BE2C (cell line): ENCODE measurements at regions not wholly inside any gene's neighbourhood (a gene's known extent, or its start where the extent isn't known, plus 50 kb on each side); places are given as distances from the start of the nearest gene placed in this dataset.

Experiments used
- DNase-seq: peaks from one replicate; pipeline ENCODE4 v3.0.0-alpha.2; 2020
- H3K27me3 ChIP-seq: fragments of 250-450 bp; sonication (Bioruptor Pico); 2 replicates; pipeline ENCODE4 v1.5.1; 2020; ENCODE audit warnings: mild to moderate bottlenecking
- H3K36me3 ChIP-seq: fragments of 250-450 bp; sonication (Bioruptor Pico); 2 replicates; pipeline ENCODE4 v1.5.1; 2020; ENCODE audit warnings: mild to moderate bottlenecking
- H3K4me1 ChIP-seq: fragments of 250-450 bp; sonication (Bioruptor Pico); 2 replicates; pipeline ENCODE4 v1.5.1; 2020
- H3K4me3 ChIP-seq: 2 replicates; pipeline ENCODE4 v1.5.1; 2011; ENCODE audit warnings: low read depth, low read length
- H3K9me3 ChIP-seq: fragments of 250-450 bp; sonication (Bioruptor Pico); 2 replicates; pipeline ENCODE4 v1.5.1; 2020
- TF ChIP-seq, protein P1 (sequence below): IDR thresholded peaks from 2 replicates; pipeline ENCODE4 v1.5.1; 2012; ENCODE audit warnings: mild to moderate bottlenecking, low read depth, low read length

DNA sequence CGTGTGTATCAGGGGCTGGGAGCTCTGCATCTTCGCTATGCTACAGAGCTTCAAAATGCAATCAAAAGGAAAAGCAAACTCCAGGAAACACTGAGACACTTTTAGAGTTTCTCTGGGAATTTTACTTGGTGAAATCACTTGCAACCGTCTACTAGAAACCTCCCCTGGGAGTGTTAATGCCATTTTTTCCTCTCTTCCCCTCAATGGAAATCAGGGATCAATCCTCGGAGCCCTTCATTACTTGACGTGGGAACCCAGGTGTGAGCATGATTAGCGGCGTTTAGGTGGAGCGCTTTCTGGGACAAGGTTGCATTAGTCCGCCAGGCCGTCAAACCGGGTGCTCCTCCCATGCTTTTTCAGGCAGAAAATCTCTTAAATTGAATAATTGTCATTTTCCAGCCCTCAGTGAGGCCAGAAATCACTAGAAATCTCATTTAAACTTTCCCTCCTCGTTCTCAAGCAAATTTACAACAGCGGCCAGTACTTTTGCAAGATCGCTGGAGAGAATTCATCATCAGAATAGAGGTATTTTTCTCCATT, 191.3 kb downstream of the IRX1 start:
- no peak for DNase-seq
- TF ChIP-seq, protein P1, sequence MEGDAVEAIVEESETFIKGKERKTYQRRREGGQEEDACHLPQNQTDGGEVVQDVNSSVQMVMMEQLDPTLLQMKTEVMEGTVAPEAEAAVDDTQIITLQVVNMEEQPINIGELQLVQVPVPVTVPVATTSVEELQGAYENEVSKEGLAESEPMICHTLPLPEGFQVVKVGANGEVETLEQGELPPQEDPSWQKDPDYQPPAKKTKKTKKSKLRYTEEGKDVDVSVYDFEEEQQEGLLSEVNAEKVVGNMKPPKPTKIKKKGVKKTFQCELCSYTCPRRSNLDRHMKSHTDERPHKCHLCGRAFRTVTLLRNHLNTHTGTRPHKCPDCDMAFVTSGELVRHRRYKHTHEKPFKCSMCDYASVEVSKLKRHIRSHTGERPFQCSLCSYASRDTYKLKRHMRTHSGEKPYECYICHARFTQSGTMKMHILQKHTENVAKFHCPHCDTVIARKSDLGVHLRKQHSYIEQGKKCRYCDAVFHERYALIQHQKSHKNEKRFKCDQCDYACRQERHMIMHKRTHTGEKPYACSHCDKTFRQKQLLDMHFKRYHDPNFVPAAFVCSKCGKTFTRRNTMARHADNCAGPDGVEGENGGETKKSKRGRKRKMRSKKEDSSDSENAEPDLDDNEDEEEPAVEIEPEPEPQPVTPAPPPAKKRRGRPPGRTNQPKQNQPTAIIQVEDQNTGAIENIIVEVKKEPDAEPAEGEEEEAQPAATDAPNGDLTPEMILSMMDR = no peak
- no peaks in the 10 kb centered on the region for H3K36me3 ChIP-seq
- no peaks in the 10 kb centered on the region for H3K27me3 ChIP-seq
- no peaks in the 10 kb centered on the region; the same call in 1 of the 2 replicates for H3K9me3 ChIP-seq
- H3K4me3 ChIP-seq = no peak overlapping the region
- no peaks in the 10 kb centered on the region for H3K4me1 ChIP-seq

GRCh38 chr5:3787604-3788003, 192.0 kb downstream of the IRX1 start:
- H3K27me3 ChIP-seq = no peaks in the 10 kb centered on the region
- DNase-seq = no peak
- no peaks in the 10 kb centered on the region for H3K4me1 ChIP-seq
- TF ChIP-seq, protein P1 = no peak
- H3K4me3 ChIP-seq = no peak overlapping the region
- H3K9me3 ChIP-seq = no peaks in the 10 kb centered on the region; the same call in 1 of the 2 replicates
- H3K36me3 ChIP-seq = no peaks in the 10 kb centered on the region

DNA sequence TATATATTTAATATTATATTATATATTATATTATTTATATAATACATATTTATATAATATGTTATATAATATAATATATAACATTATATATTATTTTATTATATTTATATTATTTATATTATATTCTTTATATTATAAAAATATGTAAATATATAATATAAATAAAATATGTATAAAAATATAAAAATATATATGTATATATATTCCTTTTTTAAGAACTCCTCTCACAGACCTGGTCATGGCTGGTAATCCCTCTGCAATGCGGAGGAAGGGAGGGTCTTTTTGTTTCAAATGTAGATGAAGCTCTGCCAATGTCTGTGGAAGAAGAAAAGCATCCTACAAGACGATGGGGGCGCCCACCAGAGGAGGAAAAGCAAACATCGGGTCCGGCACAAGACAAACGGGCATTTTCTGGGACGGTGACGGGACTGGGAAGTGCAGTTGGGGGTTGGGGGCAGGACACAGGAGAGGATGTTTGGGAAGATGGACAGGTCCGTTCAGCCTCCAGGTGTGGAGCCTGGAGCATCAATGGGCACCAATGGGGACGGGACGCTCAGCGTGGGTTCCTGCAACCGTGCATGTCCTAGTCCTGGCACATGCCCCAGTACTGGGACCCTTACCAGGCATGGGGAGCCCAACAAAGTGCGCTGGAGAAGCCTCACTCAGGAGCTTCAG, 194.0 kb downstream of the IRX1 start:
- H3K36me3 ChIP-seq = no peaks in the 10 kb centered on the region
- no peaks in the 10 kb centered on the region for H3K4me1 ChIP-seq
- DNase-seq = no peak
- H3K4me3 ChIP-seq = no peak overlapping the region
- TF ChIP-seq, protein P1 = no peak
- no peaks in the 10 kb centered on the region; the same call in 1 of the 2 replicates for H3K9me3 ChIP-seq
- H3K27me3 ChIP-seq = no peaks in the 10 kb centered on the region

DNA sequence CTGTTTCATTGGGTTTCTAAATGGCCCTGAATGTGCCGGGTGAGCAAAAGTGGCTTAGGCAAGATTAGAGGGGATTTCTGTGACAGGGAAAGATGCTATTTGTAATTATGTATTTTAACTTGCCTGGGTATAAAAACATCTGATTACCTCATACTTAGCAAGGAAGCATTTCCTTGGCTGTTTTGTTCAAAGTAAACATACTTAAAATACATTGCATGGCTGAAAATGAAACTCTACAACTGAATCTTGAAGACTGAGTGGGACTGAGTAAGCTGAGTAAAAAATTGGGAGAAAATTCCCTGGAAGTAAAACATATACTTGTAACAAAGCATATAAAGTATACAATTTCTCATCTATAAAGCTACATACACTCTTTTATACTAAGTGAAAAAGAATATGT, 197.5 kb downstream of the IRX1 start:
- Histone ChIP-seq H3K4me1 (no peaks in the 10 kb centered on the region), H3K36me3 (no peaks in the 10 kb centered on the region), H3K9me3 (no peaks in the 10 kb centered on the region; the same call in 1 of the 2 replicates), H3K4me3 (no peak overlapping the region), H3K27me3 (no peaks in the 10 kb centered on the region)
- TF ChIP-seq, protein P1 = no peak
- no peak for DNase-seq

DNA sequence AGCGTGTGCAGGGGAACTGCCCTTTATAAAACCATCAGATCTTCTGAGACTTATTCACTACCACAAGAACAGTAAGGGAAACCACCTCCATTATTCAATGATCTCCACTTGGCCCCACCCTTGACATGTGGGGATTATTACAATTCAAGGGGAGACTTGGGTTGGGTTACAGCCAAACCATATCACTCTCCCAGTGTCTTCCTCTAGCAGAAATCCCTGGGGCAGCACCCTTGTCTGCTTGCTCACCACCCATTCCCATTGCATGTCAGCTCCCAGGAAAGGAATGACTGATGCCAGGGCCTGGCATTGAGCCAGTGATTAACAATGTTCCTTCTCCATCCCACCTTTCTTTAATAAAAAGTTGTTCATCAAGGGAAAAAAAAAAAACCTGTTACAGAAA, 199.0 kb downstream of the IRX1 start:
- TF ChIP-seq, protein P1 = no peak
- H3K9me3 ChIP-seq = no peaks in the 10 kb centered on the region; the same call in 1 of the 2 replicates
- H3K27me3 ChIP-seq = no peaks in the 10 kb centered on the region
- no peak overlapping the region for H3K4me3 ChIP-seq
- no peak for DNase-seq
- no peaks in the 10 kb centered on the region for H3K4me1 ChIP-seq
- no peaks in the 10 kb centered on the region for H3K36me3 ChIP-seq

- H3K27me3 ChIP-seq = no peaks in the 10 kb centered on the region
- no peaks in the 10 kb centered on the region for H3K9me3 ChIP-seq
- no peak overlapping the region for H3K4me3 ChIP-seq
- no peaks in the 10 kb centered on the region for H3K4me1 ChIP-seq
- TF ChIP-seq, protein P1 = no peak
- H3K36me3 ChIP-seq = no peaks in the 10 kb centered on the region
- DNase-seq = no peak
Measured at GRCh38 chr5:3796736-3797135, 201.1 kb downstream of the IRX1 start.
